HG02852 (cell line): ENCODE measurements at regions not wholly inside any gene's neighbourhood (a gene's known extent, or its start where the extent isn't known, plus 50 kb on each side); places are given as distances from the start of the nearest gene placed in this dataset.
"Not testable (repeated sequence)": the region's sequence is repeated elsewhere in the genome, so short reads cannot be mapped to it uniquely, and the experiment has no call there.

Source experiments
- ATAC-seq: cut with Tn5 transposase; IDR thresholded peaks from one replicate; pipeline ENCODE4 v1.9.1; 2021; ENCODE audit warnings: mild to moderate bottlenecking, moderate library complexity; ENCODE audit not compliant: unreplicated experiment

GRCh38 chr4:34921391-34921790 lies 1322.9 kb downstream of the ARAP2 start:
- no peak for ATAC-seq

GRCh38 chr4:34922325-34922724 lies 1322.0 kb downstream of the ARAP2 start:
- no peak for ATAC-seq

- ATAC-seq: no peak
These were observed 1311.7 kb downstream of the ARAP2 start for GRCh38 chr4:34932591-34932990.

GRCh38 chr4:34935739-34936138 lies 1308.6 kb downstream of the ARAP2 start:
- no peak for ATAC-seq

GRCh38 chr4:34939073-34939472 lies 1305.2 kb downstream of the ARAP2 start:
- no peak for ATAC-seq

GRCh38 chr4:34943741-34944386 lies 1300.5 kb downstream of the ARAP2 start:
- ATAC-seq: no peak

- ATAC-seq: no peak
These were observed 1293.4 kb downstream of the ARAP2 start for GRCh38 chr4:34950926-34951325.

GRCh38 chr4:34953145-34953799 lies 1291.0 kb downstream of the ARAP2 start:
- no peak for ATAC-seq

GRCh38 chr4:34964613-34965012 lies 1279.7 kb downstream of the ARAP2 start:
- no peak for ATAC-seq

GRCh38 chr4:34972189-34972588 lies 1272.1 kb downstream of the ARAP2 start:
- ATAC-seq: no peak

- ATAC-seq: no peak
These were observed 1270.5 kb downstream of the ARAP2 start for GRCh38 chr4:34973650-34974312.

GRCh38 chr4:34974313-34974680 lies 1270.0 kb downstream of the ARAP2 start:
- ATAC-seq: no peak

GRCh38 chr4:35021222-35021621 lies 1223.1 kb downstream of the ARAP2 start:
- ATAC-seq: not testable (repeated sequence)

GRCh38 chr4:35025152-35025834 lies 1219.0 kb downstream of the ARAP2 start:
- no peak for ATAC-seq

- no peak for ATAC-seq
These were observed 1206.1 kb downstream of the ARAP2 start for GRCh38 chr4:35038079-35038805.

GRCh38 chr4:35038845-35039244 lies 1205.5 kb downstream of the ARAP2 start:
- no peak for ATAC-seq

- ATAC-seq: no peak
These were observed 1191.8 kb downstream of the ARAP2 start for GRCh38 chr4:35052546-35052945.

- no peak for ATAC-seq
These were observed 1181.2 kb downstream of the ARAP2 start for GRCh38 chr4:35063031-35063570.

- no peak for ATAC-seq
These were observed 1177.9 kb downstream of the ARAP2 start for GRCh38 chr4:35066406-35066805.

- no peak for ATAC-seq
These were observed 1163.5 kb downstream of the ARAP2 start for GRCh38 chr4:35080799-35081198.

- no peak for ATAC-seq
These were observed 1157.1 kb downstream of the ARAP2 start for GRCh38 chr4:35087218-35087617.
